Activated CD8-positive, alpha-beta T cell treated with anti-CD3 and anti-CD28 coated beads for 36 hours (primary cell): ENCODE measurements at regions not wholly inside any gene's neighbourhood (a gene's known extent, or its start where the extent isn't known, plus 50 kb on each side); places are given as distances from the start of the nearest gene placed in this dataset.
"Not testable (repeated sequence)": the region's sequence is repeated elsewhere in the genome, so short reads cannot be mapped to it uniquely, and the experiment has no call there.

Experiments
- ATAC-seq: fragments of 200-7000 bp; cut with Tn5 transposase; one replicate; pipeline ENCODE4 v1.10.0; 2021; ENCODE audit warnings: mild to moderate bottlenecking, moderate library complexity
- CTCF ChIA-PET: fragments of 350-600 bp; sonication (Branson Sonifier 250); formaldehyde crosslinking; loops from one replicate; lab custom pipeline; 2021; ENCODE audit warnings: antibody characterized with exemption; lab: Charles Lee
- POLR2A ChIA-PET: fragments of 350-600 bp; sonication (Branson Sonifier 250); formaldehyde crosslinking; loops from one replicate; lab custom pipeline; 2021; ENCODE audit warnings: antibody characterized with exemption; lab: Charles Lee
- DNase-seq: peaks from one replicate; pipeline ENCODE4 v3.0.0-alpha.2; 2020
- H3K27ac Mint-ChIP-seq: one replicate; pipeline ENCODE4 v1.8.0; 2021; ENCODE audit warnings: mild to moderate bottlenecking, mixed read lengths
- H3K27me3 Mint-ChIP-seq: one replicate; pipeline ENCODE4 v1.8.0; 2021; ENCODE audit warnings: mixed read lengths
- H3K36me3 Mint-ChIP-seq: one replicate; pipeline ENCODE4 v1.8.0; 2021; ENCODE audit warnings: low read depth, mixed read lengths
- H3K4me1 Mint-ChIP-seq: one replicate; pipeline ENCODE4 v1.8.0; 2021; ENCODE audit warnings: low read depth, mixed read lengths
- H3K4me3 Mint-ChIP-seq: one replicate; pipeline ENCODE4 v1.8.0; 2021; ENCODE audit warnings: mild to moderate bottlenecking, moderate library complexity, mixed read lengths
- H3K9me3 Mint-ChIP-seq: one replicate; pipeline ENCODE4 v1.8.0; 2021; ENCODE audit warnings: mixed read lengths
- intact Hi-C: fragments of 100-400 bp; cut with micrococcal nuclease; formaldehyde crosslinking; loops from one replicate; pipeline ENCODE4 v1.10.0; 2022
- TF ChIP-seq, protein P1 (sequence below): fragments of 200-600 bp; IDR thresholded peaks from one replicate; pipeline ENCODE4 v1.8.0; 2022; ENCODE audit warnings: antibody characterized with exemption, mild to moderate bottlenecking

GRCh38 chr12:20144341-20144740 is 224.0 kb upstream of the PDE3A start:
- POLR2A ChIA-PET: no interaction called here
- TF ChIP-seq, protein P1, sequence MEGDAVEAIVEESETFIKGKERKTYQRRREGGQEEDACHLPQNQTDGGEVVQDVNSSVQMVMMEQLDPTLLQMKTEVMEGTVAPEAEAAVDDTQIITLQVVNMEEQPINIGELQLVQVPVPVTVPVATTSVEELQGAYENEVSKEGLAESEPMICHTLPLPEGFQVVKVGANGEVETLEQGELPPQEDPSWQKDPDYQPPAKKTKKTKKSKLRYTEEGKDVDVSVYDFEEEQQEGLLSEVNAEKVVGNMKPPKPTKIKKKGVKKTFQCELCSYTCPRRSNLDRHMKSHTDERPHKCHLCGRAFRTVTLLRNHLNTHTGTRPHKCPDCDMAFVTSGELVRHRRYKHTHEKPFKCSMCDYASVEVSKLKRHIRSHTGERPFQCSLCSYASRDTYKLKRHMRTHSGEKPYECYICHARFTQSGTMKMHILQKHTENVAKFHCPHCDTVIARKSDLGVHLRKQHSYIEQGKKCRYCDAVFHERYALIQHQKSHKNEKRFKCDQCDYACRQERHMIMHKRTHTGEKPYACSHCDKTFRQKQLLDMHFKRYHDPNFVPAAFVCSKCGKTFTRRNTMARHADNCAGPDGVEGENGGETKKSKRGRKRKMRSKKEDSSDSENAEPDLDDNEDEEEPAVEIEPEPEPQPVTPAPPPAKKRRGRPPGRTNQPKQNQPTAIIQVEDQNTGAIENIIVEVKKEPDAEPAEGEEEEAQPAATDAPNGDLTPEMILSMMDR: no peak

DNA sequence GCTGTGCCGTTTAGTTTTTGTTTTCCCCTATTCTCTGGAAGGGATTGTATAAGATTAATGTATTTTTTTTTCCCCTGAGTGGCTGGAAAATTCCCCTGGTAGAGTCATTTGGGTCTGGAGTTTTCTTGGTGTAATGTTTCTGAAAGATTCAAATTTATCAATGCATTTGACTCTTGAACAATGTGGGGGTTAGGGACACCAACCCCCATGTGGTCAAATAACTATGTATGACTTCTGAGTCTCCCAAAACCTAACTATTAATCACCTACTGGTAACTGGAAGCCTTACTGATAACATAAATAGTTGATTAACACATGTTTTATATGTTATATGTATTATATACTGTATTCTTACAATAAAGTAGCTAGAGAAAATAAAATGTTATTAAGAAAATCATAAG is 220.1 kb upstream of the PDE3A start:
- CTCF ChIA-PET: no interaction called here
- H3K9me3 Mint-ChIP-seq: no peaks in the 10 kb centered on the region
- H3K27ac Mint-ChIP-seq: no peak overlapping the region
- TF ChIP-seq, protein P1: no peak
- no peaks in the 10 kb centered on the region for H3K4me1 Mint-ChIP-seq
- no peak overlapping the region for H3K4me3 Mint-ChIP-seq
- intact Hi-C loops: no loop called here
- POLR2A ChIA-PET: no interaction called here
- H3K27me3 Mint-ChIP-seq: no peaks in the 10 kb centered on the region
- H3K36me3 Mint-ChIP-seq: no peaks in the 10 kb centered on the region
- DNase-seq (no peak), ATAC-seq (no peak)

More at GRCh38 chr12:20144341-20144740, 224.0 kb upstream of the PDE3A start:
- ATAC-seq (no peak), DNase-seq (no peak)
- CTCF ChIA-PET: interaction anchor here (1.6 kb wide), 1 partner anchor 10 kb away, joined by 6 read pairs; no protein-coding TSS in a partner anchor
- Mint-ChIP-seq H3K4me3 (no peak overlapping the region), H3K27ac (no peak overlapping the region), H3K36me3 (no peaks in the 10 kb centered on the region), H3K4me1 (no peaks in the 10 kb centered on the region), H3K9me3 (no peaks in the 10 kb centered on the region), H3K27me3 (no peaks in the 10 kb centered on the region)
- intact Hi-C loops: no loop called here

- no peaks in the 10 kb centered on the region for H3K27me3 Mint-ChIP-seq
- ChIA-PET POLR2A (no interaction called here), CTCF (interaction anchor here (1.1 kb wide), 1 partner anchor 9 kb away, joined by 3 read pairs; no protein-coding TSS in a partner anchor)
- H3K9me3 Mint-ChIP-seq: no peaks in the 10 kb centered on the region
- no peaks in the 10 kb centered on the region for H3K36me3 Mint-ChIP-seq
- intact Hi-C loops: no loop called here
- DNase-seq: no peak
- no peak for ATAC-seq
- TF ChIP-seq, protein P1: no peak
- no peak overlapping the region for H3K4me3 Mint-ChIP-seq
- no peak overlapping the region for H3K27ac Mint-ChIP-seq
- no peaks in the 10 kb centered on the region for H3K4me1 Mint-ChIP-seq
Observed at GRCh38 chr12:20150835-20151422, 217.4 kb upstream of the PDE3A start.

GRCh38 chr12:20154052-20154451 is 214.3 kb upstream of the PDE3A start:
- no peaks in the 10 kb centered on the region for H3K9me3 Mint-ChIP-seq
- ChIA-PET POLR2A (no interaction called here), CTCF (interaction anchor here (2.1 kb wide), 1 partner anchor 10 kb away, joined by 6 read pairs; no protein-coding TSS in a partner anchor)
- H3K4me3 Mint-ChIP-seq: no peak overlapping the region
- TF ChIP-seq, protein P1: no peak
- ATAC-seq (no peak), DNase-seq (no peak)
- H3K27ac Mint-ChIP-seq: no peak overlapping the region
- intact Hi-C loops: no loop called here
- H3K4me1 Mint-ChIP-seq: no peaks in the 10 kb centered on the region
- H3K27me3 Mint-ChIP-seq: no peaks in the 10 kb centered on the region
- H3K36me3 Mint-ChIP-seq: no peaks in the 10 kb centered on the region

DNA sequence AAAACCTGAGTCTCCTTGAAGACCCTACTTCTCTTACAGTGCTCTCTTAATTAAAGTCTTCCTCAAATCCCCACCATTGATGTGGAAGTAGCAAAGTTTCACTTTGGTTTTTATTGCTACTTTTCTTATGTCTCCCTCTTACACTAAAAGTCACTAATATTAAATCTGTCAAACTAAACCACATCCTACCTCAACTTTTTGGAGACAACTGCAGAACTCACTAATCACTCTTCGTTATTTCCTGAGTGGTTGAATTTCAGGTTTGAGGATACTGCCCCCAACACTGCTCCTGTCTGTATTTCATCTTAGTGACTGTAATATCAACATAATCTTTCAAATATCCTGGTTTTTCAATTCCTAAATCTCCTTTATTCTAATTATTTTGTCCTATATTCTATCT is 213.0 kb upstream of the PDE3A start:
- Mint-ChIP-seq H3K27me3 (no peaks in the 10 kb centered on the region), H3K9me3 (no peaks in the 10 kb centered on the region), H3K36me3 (no peaks in the 10 kb centered on the region), H3K4me3 (no peak overlapping the region), H3K4me1 (no peaks in the 10 kb centered on the region), H3K27ac (no peak overlapping the region)
- intact Hi-C loops: no loop called here
- no peak for DNase-seq
- POLR2A ChIA-PET: no interaction called here
- CTCF ChIA-PET: interaction anchor here (2.1 kb wide), 1 partner anchor 11 kb away, joined by 6 read pairs; no protein-coding TSS in a partner anchor
- TF ChIP-seq, protein P1: no peak
- no peak for ATAC-seq

- H3K9me3 Mint-ChIP-seq, CTCF ChIA-PET, H3K27ac Mint-ChIP-seq: not testable (repeated sequence)
Observed at GRCh38 chr12:20160899-20161298, 207.4 kb upstream of the PDE3A start.

More at GRCh38 chr12:20160899-20161298, 207.4 kb upstream of the PDE3A start:
- H3K36me3 Mint-ChIP-seq, DNase-seq, H3K27me3 Mint-ChIP-seq, POLR2A ChIA-PET, H3K4me3 Mint-ChIP-seq, ATAC-seq, intact Hi-C loops, H3K4me1 Mint-ChIP-seq: not testable (repeated sequence)
